Activated T-cell treated with anti-CD3 and anti-CD28 coated beads, Interleukin-2, amount 50 U/mL, for 4 hours (primary cell): ENCODE measurements at regions not wholly inside any gene's neighbourhood (a gene's known extent, or its start where the extent isn't known, plus 50 kb on each side); places are given as distances from the start of the nearest gene placed in this dataset.
"Not testable (repeated sequence)": the region's sequence is repeated elsewhere in the genome, so short reads cannot be mapped to it uniquely, and the experiment has no call there.

Experiments
- ATAC-seq, 2 donors: fragments of 200-7000 bp; cut with Tn5 transposase; one replicate each; pipeline ENCODE4 v1.10.0; 2021
- DNase-seq: peaks from one replicate; pipeline ENCODE4 v3.0.0-alpha.2; 2020
- H3K27me3 Mint-ChIP-seq: one replicate; pipeline ENCODE4 v1.8.0; 2021; ENCODE audit warnings: low read depth, mixed read lengths
- H3K36me3 Mint-ChIP-seq: one replicate; pipeline ENCODE4 v1.8.0; 2022; ENCODE audit warnings: mixed read lengths; ENCODE audit not compliant: insufficient read depth
- H3K4me1 Mint-ChIP-seq: one replicate; pipeline ENCODE4 v1.8.0; 2021; ENCODE audit warnings: low read depth, mixed read lengths
- H3K4me3 Mint-ChIP-seq: one replicate; pipeline ENCODE4 v1.8.0; 2021; ENCODE audit warnings: mild to moderate bottlenecking, moderate library complexity, mixed read lengths
- H3K9me3 Mint-ChIP-seq: one replicate; pipeline ENCODE4 v1.8.0; 2021; ENCODE audit warnings: mixed read lengths

GRCh38 chr18:4734903-4735302, 279.8 kb upstream of the DLGAP1 start:
- no peak for DNase-seq
- Mint-ChIP-seq H3K36me3 (no peaks in the 10 kb centered on the region), H3K27me3 (no peaks in the 10 kb centered on the region), H3K4me1 (no peaks in the 10 kb centered on the region), H3K4me3 (no peak overlapping the region), H3K9me3 (peaks cover 12% of the 10 kb centered on the region)
- ATAC-seq = no peak

GRCh38 chr18:4734021-4734420, 278.9 kb upstream of the DLGAP1 start:
- H3K27me3 Mint-ChIP-seq = no peaks in the 10 kb centered on the region
- H3K4me3 Mint-ChIP-seq = no peak overlapping the region
- DNase-seq (no peak), ATAC-seq (no peak)
- no peaks in the 10 kb centered on the region for H3K36me3 Mint-ChIP-seq
- peaks cover 12% of the 10 kb centered on the region for H3K9me3 Mint-ChIP-seq
- no peaks in the 10 kb centered on the region for H3K4me1 Mint-ChIP-seq

- DNase-seq (no peak), ATAC-seq (no peak)
- Mint-ChIP-seq H3K9me3 (no peaks in the 10 kb centered on the region), H3K36me3 (no peaks in the 10 kb centered on the region), H3K4me3 (no peak overlapping the region), H3K4me1 (no peaks in the 10 kb centered on the region), H3K27me3 (no peaks in the 10 kb centered on the region)
Measured at GRCh38 chr18:4721545-4721944, 266.4 kb upstream of the DLGAP1 start.

GRCh38 chr18:4720518-4720917, 265.4 kb upstream of the DLGAP1 start:
- no peaks in the 10 kb centered on the region for H3K36me3 Mint-ChIP-seq

GRCh38 chr18:4705894-4706293, 250.8 kb upstream of the DLGAP1 start:
- Mint-ChIP-seq H3K4me1 (no peaks in the 10 kb centered on the region), H3K36me3 (no peaks in the 10 kb centered on the region), H3K4me3 (no peak overlapping the region), H3K9me3 (peaks cover 7% of the 10 kb centered on the region), H3K27me3 (no peaks in the 10 kb centered on the region)
- ATAC-seq (no peak), DNase-seq (no peak)

More at GRCh38 chr18:4720518-4720917, 265.4 kb upstream of the DLGAP1 start:
- no peaks in the 10 kb centered on the region for H3K4me1 Mint-ChIP-seq
- H3K4me3 Mint-ChIP-seq = no peak overlapping the region
- no peak for ATAC-seq
- no peak for DNase-seq
- H3K27me3 Mint-ChIP-seq = no peaks in the 10 kb centered on the region
- H3K9me3 Mint-ChIP-seq = no peaks in the 10 kb centered on the region

GRCh38 chr18:4704781-4705180, 249.7 kb upstream of the DLGAP1 start:
- ATAC-seq (no peak), DNase-seq (no peak)
- H3K9me3 Mint-ChIP-seq = peaks cover 7% of the 10 kb centered on the region
- H3K4me3 Mint-ChIP-seq = no peak overlapping the region
- no peaks in the 10 kb centered on the region for H3K4me1 Mint-ChIP-seq
- no peaks in the 10 kb centered on the region for H3K36me3 Mint-ChIP-seq
- no peaks in the 10 kb centered on the region for H3K27me3 Mint-ChIP-seq

GRCh38 chr18:4691836-4692235, 236.7 kb upstream of the DLGAP1 start:
- H3K36me3 Mint-ChIP-seq = no peaks in the 10 kb centered on the region
- no peaks in the 10 kb centered on the region for H3K27me3 Mint-ChIP-seq
- DNase-seq = no peak
- peaks cover 30% of the 10 kb centered on the region for H3K9me3 Mint-ChIP-seq
- ATAC-seq = no peak
- no peak overlapping the region for H3K4me3 Mint-ChIP-seq
- H3K4me1 Mint-ChIP-seq = no peaks in the 10 kb centered on the region

- H3K36me3 Mint-ChIP-seq, H3K9me3 Mint-ChIP-seq, H3K4me3 Mint-ChIP-seq, H3K27me3 Mint-ChIP-seq, ATAC-seq, DNase-seq, H3K4me1 Mint-ChIP-seq: not testable (repeated sequence)
Measured at GRCh38 chr18:4678685-4679084, 223.6 kb upstream of the DLGAP1 start.

- no peak overlapping the region for H3K4me3 Mint-ChIP-seq
- H3K27me3 Mint-ChIP-seq = no peaks in the 10 kb centered on the region
- H3K9me3 Mint-ChIP-seq = peaks cover 4% of the 10 kb centered on the region
- ATAC-seq (no peak), DNase-seq (no peak)
- H3K36me3 Mint-ChIP-seq = no peaks in the 10 kb centered on the region
- no peaks in the 10 kb centered on the region for H3K4me1 Mint-ChIP-seq
Measured at GRCh38 chr18:4677006-4677405, 221.9 kb upstream of the DLGAP1 start.

GRCh38 chr18:4672162-4672561, 217.1 kb upstream of the DLGAP1 start:
- no peak for DNase-seq
- peaks cover 24% of the 10 kb centered on the region for H3K9me3 Mint-ChIP-seq

GRCh38 chr18:4658804-4659203, 203.7 kb upstream of the DLGAP1 start:
- Mint-ChIP-seq H3K9me3 (peaks cover 16% of the 10 kb centered on the region), H3K4me1 (no peaks in the 10 kb centered on the region), H3K27me3 (no peaks in the 10 kb centered on the region), H3K36me3 (no peaks in the 10 kb centered on the region), H3K4me3 (no peak overlapping the region)
- ATAC-seq = no peak
- no peak for DNase-seq

More at GRCh38 chr18:4672162-4672561, 217.1 kb upstream of the DLGAP1 start:
- H3K4me3 Mint-ChIP-seq = no peak overlapping the region
- ATAC-seq = no peak
- no peaks in the 10 kb centered on the region for H3K36me3 Mint-ChIP-seq
- H3K27me3 Mint-ChIP-seq = no peaks in the 10 kb centered on the region
- H3K4me1 Mint-ChIP-seq = no peaks in the 10 kb centered on the region

- no peaks in the 10 kb centered on the region for H3K9me3 Mint-ChIP-seq
- no peaks in the 10 kb centered on the region for H3K36me3 Mint-ChIP-seq
- ATAC-seq (no peak), DNase-seq (no peak)
- H3K4me3 Mint-ChIP-seq = no peak overlapping the region
- H3K27me3 Mint-ChIP-seq = no peaks in the 10 kb centered on the region
- no peaks in the 10 kb centered on the region for H3K4me1 Mint-ChIP-seq
Measured at GRCh38 chr18:4653418-4653817, 198.3 kb upstream of the DLGAP1 start.

- peaks cover 14% of the 10 kb centered on the region for H3K9me3 Mint-ChIP-seq
- no peaks in the 10 kb centered on the region for H3K4me1 Mint-ChIP-seq
- no peak overlapping the region for H3K4me3 Mint-ChIP-seq
- H3K36me3 Mint-ChIP-seq = no peaks in the 10 kb centered on the region
- ATAC-seq = no peak
- no peak for DNase-seq
- no peaks in the 10 kb centered on the region for H3K27me3 Mint-ChIP-seq
Measured at GRCh38 chr18:4641771-4642368, 186.8 kb upstream of the DLGAP1 start.

GRCh38 chr18:4640349-4641012, 185.4 kb upstream of the DLGAP1 start:
- H3K4me3 Mint-ChIP-seq = no peak overlapping the region
- no peaks in the 10 kb centered on the region for H3K27me3 Mint-ChIP-seq
- no peak for DNase-seq
- peaks cover 14% of the 10 kb centered on the region for H3K9me3 Mint-ChIP-seq
- H3K36me3 Mint-ChIP-seq = no peaks in the 10 kb centered on the region
- no peak for ATAC-seq
- no peaks in the 10 kb centered on the region for H3K4me1 Mint-ChIP-seq

- H3K9me3 Mint-ChIP-seq = peaks cover 17% of the 10 kb centered on the region
- H3K4me3 Mint-ChIP-seq = no peak overlapping the region
- DNase-seq (no peak), ATAC-seq (no peak)
- H3K36me3 Mint-ChIP-seq = no peaks in the 10 kb centered on the region
- H3K4me1 Mint-ChIP-seq = no peaks in the 10 kb centered on the region
- no peaks in the 10 kb centered on the region for H3K27me3 Mint-ChIP-seq
Measured at GRCh38 chr18:4639628-4640310, 184.7 kb upstream of the DLGAP1 start.
